ENCODE measurements at regions not wholly inside any gene's neighbourhood (a gene's known extent, or its start where the extent isn't known, plus 50 kb on each side); places are given as distances from the start of the nearest gene placed in this dataset.

DNA sequence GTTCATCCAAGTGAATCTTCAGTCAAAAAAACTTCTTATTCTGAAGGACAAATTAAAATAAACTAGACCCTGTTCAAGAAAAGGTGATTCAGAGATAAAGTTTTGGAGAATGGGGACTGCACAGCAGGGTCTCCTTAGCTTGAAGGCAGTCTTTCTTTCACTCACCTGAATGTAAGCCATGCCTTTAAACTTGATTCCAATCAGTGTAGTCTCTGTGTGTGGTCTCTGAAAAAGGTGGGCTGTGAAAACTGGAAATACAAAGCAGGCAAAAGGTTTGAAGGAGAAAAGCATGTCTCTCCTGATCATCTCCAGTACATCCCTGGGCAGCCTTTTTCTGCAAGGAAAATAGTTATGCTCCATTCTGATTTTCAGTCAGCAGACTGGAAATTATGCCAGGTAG, 188.0 kb upstream of the SASH1 start:
- H3K27me3 ChIP-seq (ENCODE audit: insufficient read depth, low read length), result no peaks in the 10 kb centered on the region
- ATAC-seq, result no peak
- no peak for DNase-seq (ENCODE audit: low read depth, low spot score)
- H4K20me1 ChIP-seq (ENCODE audit: insufficient read depth), result no peaks in the 10 kb centered on the region
- ChIA-PET POLR2A (no interaction called here), CTCF (interaction anchor here (1.5 kb wide), 1 partner anchor 11 kb away, joined by 3 read pairs; no protein-coding TSS in a partner anchor), RAD21 (ENCODE audit: low non-redundant PET in 1 of 2, low total read pairs in 2 of 2, uncharacterized antibody in 2 of 2, unreplicated experiment in 2 of 2) (no interaction called here)
- TF ChIP-seq ZNF274 (IDR thresholded peaks at IDR 0.05; ENCODE audit: low read depth, low read length) (no peak), EZH2 (IDR thresholded peaks at IDR 0.05) (no peak), TCF7L2 (IDR thresholded peaks at IDR 0.05; ENCODE audit: borderline replicate concordance, extremely low read depth, insufficient read depth, insufficient read length) (no peak), EZH2phosphoT487 (IDR thresholded peaks at IDR 0.05; ENCODE audit: borderline replicate concordance) (no peak), ELF1 (IDR thresholded peaks at IDR 0.05; ENCODE audit: borderline replicate concordance, low read depth) (no peak), FOSL1 (IDR thresholded peaks at IDR 0.05; ENCODE audit: low read depth) (no peak), CEBPB (IDR thresholded peaks at IDR 0.05; ENCODE audit: low read depth) (no peak), SRF (IDR thresholded peaks at IDR 0.05; ENCODE audit: low read depth) (no peak), CBX3 (IDR thresholded peaks at IDR 0.05; ENCODE audit: low read depth) (no peak), RAD21 (IDR thresholded peaks at IDR 0.05; ENCODE audit: low read depth) (no peak), POLR2A (IDR thresholded peaks at IDR 0.05; ENCODE audit: borderline replicate concordance, extremely low read depth, insufficient read depth, insufficient read length) (no peak), POLR2AphosphoS5 (IDR thresholded peaks at IDR 0.05; ENCODE audit: low read depth, low read length) (no peak), EGR1 (IDR thresholded peaks at IDR 0.05; ENCODE audit: low read depth) (no peak), ZFX (IDR thresholded peaks at IDR 0.05) (no peak), SIN3A (IDR thresholded peaks at IDR 0.05; ENCODE audit: low read depth) (no peak)
- TF ChIP-seq, protein P1, sequence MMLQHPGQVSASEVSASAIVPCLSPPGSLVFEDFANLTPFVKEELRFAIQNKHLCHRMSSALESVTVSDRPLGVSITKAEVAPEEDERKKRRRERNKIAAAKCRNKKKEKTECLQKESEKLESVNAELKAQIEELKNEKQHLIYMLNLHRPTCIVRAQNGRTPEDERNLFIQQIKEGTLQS (IDR thresholded peaks at IDR 0.05), result no peak
- TF ChIP-seq, protein P2, sequence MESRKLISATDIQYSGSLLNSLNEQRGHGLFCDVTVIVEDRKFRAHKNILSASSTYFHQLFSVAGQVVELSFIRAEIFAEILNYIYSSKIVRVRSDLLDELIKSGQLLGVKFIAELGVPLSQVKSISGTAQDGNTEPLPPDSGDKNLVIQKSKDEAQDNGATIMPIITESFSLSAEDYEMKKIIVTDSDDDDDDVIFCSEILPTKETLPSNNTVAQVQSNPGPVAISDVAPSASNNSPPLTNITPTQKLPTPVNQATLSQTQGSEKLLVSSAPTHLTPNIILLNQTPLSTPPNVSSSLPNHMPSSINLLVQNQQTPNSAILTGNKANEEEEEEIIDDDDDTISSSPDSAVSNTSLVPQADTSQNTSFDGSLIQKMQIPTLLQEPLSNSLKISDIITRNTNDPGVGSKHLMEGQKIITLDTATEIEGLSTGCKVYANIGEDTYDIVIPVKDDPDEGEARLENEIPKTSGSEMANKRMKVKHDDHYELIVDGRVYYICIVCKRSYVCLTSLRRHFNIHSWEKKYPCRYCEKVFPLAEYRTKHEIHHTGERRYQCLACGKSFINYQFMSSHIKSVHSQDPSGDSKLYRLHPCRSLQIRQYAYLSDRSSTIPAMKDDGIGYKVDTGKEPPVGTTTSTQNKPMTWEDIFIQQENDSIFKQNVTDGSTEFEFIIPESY (IDR thresholded peaks at IDR 0.05; ENCODE audit: extremely low read depth, insufficient replicate concordance, low read length), result no peak
- TF ChIP-seq, protein P3, sequence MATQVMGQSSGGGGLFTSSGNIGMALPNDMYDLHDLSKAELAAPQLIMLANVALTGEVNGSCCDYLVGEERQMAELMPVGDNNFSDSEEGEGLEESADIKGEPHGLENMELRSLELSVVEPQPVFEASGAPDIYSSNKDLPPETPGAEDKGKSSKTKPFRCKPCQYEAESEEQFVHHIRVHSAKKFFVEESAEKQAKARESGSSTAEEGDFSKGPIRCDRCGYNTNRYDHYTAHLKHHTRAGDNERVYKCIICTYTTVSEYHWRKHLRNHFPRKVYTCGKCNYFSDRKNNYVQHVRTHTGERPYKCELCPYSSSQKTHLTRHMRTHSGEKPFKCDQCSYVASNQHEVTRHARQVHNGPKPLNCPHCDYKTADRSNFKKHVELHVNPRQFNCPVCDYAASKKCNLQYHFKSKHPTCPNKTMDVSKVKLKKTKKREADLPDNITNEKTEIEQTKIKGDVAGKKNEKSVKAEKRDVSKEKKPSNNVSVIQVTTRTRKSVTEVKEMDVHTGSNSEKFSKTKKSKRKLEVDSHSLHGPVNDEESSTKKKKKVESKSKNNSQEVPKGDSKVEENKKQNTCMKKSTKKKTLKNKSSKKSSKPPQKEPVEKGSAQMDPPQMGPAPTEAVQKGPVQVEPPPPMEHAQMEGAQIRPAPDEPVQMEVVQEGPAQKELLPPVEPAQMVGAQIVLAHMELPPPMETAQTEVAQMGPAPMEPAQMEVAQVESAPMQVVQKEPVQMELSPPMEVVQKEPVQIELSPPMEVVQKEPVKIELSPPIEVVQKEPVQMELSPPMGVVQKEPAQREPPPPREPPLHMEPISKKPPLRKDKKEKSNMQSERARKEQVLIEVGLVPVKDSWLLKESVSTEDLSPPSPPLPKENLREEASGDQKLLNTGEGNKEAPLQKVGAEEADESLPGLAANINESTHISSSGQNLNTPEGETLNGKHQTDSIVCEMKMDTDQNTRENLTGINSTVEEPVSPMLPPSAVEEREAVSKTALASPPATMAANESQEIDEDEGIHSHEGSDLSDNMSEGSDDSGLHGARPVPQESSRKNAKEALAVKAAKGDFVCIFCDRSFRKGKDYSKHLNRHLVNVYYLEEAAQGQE (IDR thresholded peaks at IDR 0.05; ENCODE audit: low read depth), result no peak
- TF ChIP-seq, protein P4, sequence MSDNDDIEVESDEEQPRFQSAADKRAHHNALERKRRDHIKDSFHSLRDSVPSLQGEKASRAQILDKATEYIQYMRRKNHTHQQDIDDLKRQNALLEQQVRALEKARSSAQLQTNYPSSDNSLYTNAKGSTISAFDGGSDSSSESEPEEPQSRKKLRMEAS (IDR thresholded peaks at IDR 0.05), result no peak
- no peak overlapping the region for H3K9ac ChIP-seq (ENCODE audit: low read length)
- H3K4me2 ChIP-seq (ENCODE audit: low read length), result no peak overlapping the region
- H3K4me3 ChIP-seq (replicated peaks in 1 of 2; ENCODE audit: low read depth in 1 of 2, low read length in 2 of 2), result no peak overlapping the region
- no TSS peak for BruUV-seq (replicated peaks)
- intact Hi-C loops (cut with micrococcal nuclease), result no loop called here
- H3K27ac ChIP-seq (ENCODE audit: low read depth, low read length), result no peak overlapping the region
- H3K36me3 ChIP-seq (ENCODE audit: control insufficient read depth in 1 of 2, insufficient read depth in 2 of 2, low read length in 2 of 2), result no peaks in the 10 kb centered on the region
- H2AFZ ChIP-seq (ENCODE audit: low read depth, low read length, poor library complexity, severe bottlenecking), result no peak overlapping the region
- no peaks in the 10 kb centered on the region for H3K79me2 ChIP-seq (ENCODE audit: insufficient read depth, low read length)
- no peaks in the 10 kb centered on the region for H3K9me2 ChIP-seq (ENCODE audit: insufficient read depth)
- H3K4me1 ChIP-seq (ENCODE audit: control insufficient read depth in 1 of 2, insufficient read depth in 2 of 2, low read length in 2 of 2), result no peaks in the 10 kb centered on the region
- no peaks in the 10 kb centered on the region for H3K9me3 ChIP-seq (ENCODE audit: control insufficient read depth in 1 of 2, insufficient read depth in 1 of 2, low read depth in 1 of 2, low read length in 2 of 2)
